Loucy (cell line): ENCODE measurements at regions not wholly inside any gene's neighbourhood (a gene's known extent, or its start where the extent isn't known, plus 50 kb on each side); places are given as distances from the start of the nearest gene placed in this dataset.

Experiments used
- H2AFZ ChIP-seq: fragments of 200-600 bp; sonication (generic); 2 replicates; pipeline ENCODE4 v1.6.0; 2016; ENCODE audit warnings: antibody characterized with exemption, mild to moderate bottlenecking, low read length, moderate library complexity
- H3F3A ChIP-seq: fragments of 200-600 bp; 2 replicates; pipeline ENCODE4 v1.6.0; 2016; ENCODE audit warnings: antibody characterized with exemption, low read depth, mild to moderate bottlenecking
- H3K27me3 ChIP-seq: fragments of 200-600 bp; sonication (generic); 2 replicates; pipeline ENCODE4 v1.6.1; 2014; ENCODE audit warnings: low read length, mild to moderate bottlenecking; ENCODE audit not compliant: insufficient read depth, poor library complexity, severe bottlenecking
- H3K36me3 ChIP-seq: fragments of 200-600 bp; sonication (generic); 2 replicates; pipeline ENCODE4 v1.6.1; 2016; ENCODE audit warnings: low read length; ENCODE audit not compliant: insufficient read depth
- H3K4me1 ChIP-seq: fragments of 200-600 bp; sonication (generic); 2 replicates; pipeline ENCODE4 v1.5.1; 2014; ENCODE audit warnings: low read length, mild to moderate bottlenecking; ENCODE audit not compliant: insufficient read depth, poor library complexity, severe bottlenecking
- H3K4me2 ChIP-seq: fragments of 200-600 bp; sonication (generic); 2 replicates; pipeline ENCODE4 v1.6.0; 2014; ENCODE audit warnings: antibody characterized with exemption, low read length, low read depth, mild to moderate bottlenecking; ENCODE audit not compliant: poor library complexity, severe bottlenecking
- H3K4me3 ChIP-seq: fragments of 200-600 bp; sonication (generic); 2 replicates; pipeline ENCODE4 v1.5.1; 2014; ENCODE audit warnings: low read length, mild to moderate bottlenecking, mixed read lengths; ENCODE audit not compliant: poor library complexity, severe bottlenecking
- H3K79me2 ChIP-seq: fragments of 200-600 bp; sonication (generic); 2 replicates; pipeline ENCODE4 v1.6.1; 2014; ENCODE audit warnings: low read length; ENCODE audit not compliant: insufficient read depth
- H3K9ac ChIP-seq: fragments of 200-600 bp; sonication (generic); 2 replicates; pipeline ENCODE4 v1.6.0; 2014; ENCODE audit warnings: mild to moderate bottlenecking, low read depth, low read length, moderate library complexity; ENCODE audit not compliant: poor library complexity, severe bottlenecking
- H3K9me2 ChIP-seq: fragments of 200-600 bp; sonication (generic); replicated peaks from 2 replicates; pipeline ENCODE4 v1.6.1; 2016; ENCODE audit warnings: low read depth, low read length, mixed read lengths
- H3K9me3 ChIP-seq: fragments of 200-600 bp; sonication (generic); 2 replicates; pipeline ENCODE4 v1.6.1; 2014; ENCODE audit warnings: mild to moderate bottlenecking, antibody characterized with exemption, low read length, low read depth; ENCODE audit not compliant: insufficient read depth
- H4K20me1 ChIP-seq: fragments of 200-600 bp; sonication (generic); 2 replicates; pipeline ENCODE4 v1.6.0; 2014; ENCODE audit warnings: antibody characterized with exemption, low read length, mild to moderate bottlenecking; ENCODE audit not compliant: insufficient read depth, poor library complexity, severe bottlenecking
- CTCF ChIP-seq: fragments of 200-600 bp; sonication (generic); conservative IDR thresholded peaks from 2 replicates; pipeline ENCODE4 v1.5.1; 2014; ENCODE audit warnings: mild to moderate bottlenecking, antibody characterized with exemption, low read length
- EZH2phosphoT487 ChIP-seq: fragments of 200-600 bp; IDR thresholded peaks from 2 replicates; pipeline ENCODE4 v1.6.1; 2018; ENCODE audit warnings: antibody characterized with exemption, mild to moderate bottlenecking, moderate library complexity, borderline replicate concordance

- Histone ChIP-seq H3K27me3 (no peaks in the 10 kb centered on the region), H3K9me2 (no peaks in the 10 kb centered on the region)
- TF ChIP-seq CTCF (no peak), EZH2phosphoT487 (no peak)
These were observed 194.5 kb upstream of the PLD5 start for GRCh38 chr1:242718967-242719366.

DNA sequence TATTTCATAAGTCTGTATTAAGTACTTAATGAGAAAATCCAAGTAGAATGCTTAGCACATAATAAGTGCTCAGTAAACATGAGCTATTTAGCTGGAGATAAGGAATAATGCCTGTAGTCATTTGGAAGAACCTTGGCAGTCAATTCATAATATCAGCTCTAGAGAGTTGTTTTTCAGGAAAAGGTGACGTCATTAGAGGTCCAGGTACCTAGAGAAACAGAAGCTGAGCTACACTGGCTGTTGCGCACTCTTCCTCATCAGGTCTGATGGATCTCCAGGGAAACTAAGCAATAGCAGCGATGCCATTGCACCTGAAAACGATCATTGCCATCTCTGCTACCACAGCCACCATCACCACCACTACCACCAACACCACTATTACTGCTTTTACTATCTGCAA lies 187.8 kb upstream of the PLD5 start:
- no peaks in the 10 kb centered on the region for H3K4me1 ChIP-seq
- no peaks in the 10 kb centered on the region for H3K9me2 ChIP-seq
- no peak for TF ChIP-seq EZH2phosphoT487
- no peak for TF ChIP-seq CTCF
- no peak overlapping the region for H3K9ac ChIP-seq
- H3K79me2 ChIP-seq, result no peaks in the 10 kb centered on the region
- H3K9me3 ChIP-seq, result no peaks in the 10 kb centered on the region; the same call in 1 of the 2 replicates
- H2AFZ ChIP-seq, result no peak overlapping the region
- H3K4me3 ChIP-seq, result no peak overlapping the region
- no peaks in the 10 kb centered on the region for H3K27me3 ChIP-seq
- no peaks in the 10 kb centered on the region for H3F3A ChIP-seq
- H3K36me3 ChIP-seq, result no peaks in the 10 kb centered on the region
- no peak overlapping the region for H3K4me2 ChIP-seq
- no peaks in the 10 kb centered on the region for H4K20me1 ChIP-seq

More at GRCh38 chr1:242718967-242719366, 194.5 kb upstream of the PLD5 start:
- Histone ChIP-seq H3K9me3 (no peaks in the 10 kb centered on the region), H3K4me3 (no peak overlapping the region), H4K20me1 (no peaks in the 10 kb centered on the region), H3K4me2 (no peak overlapping the region), H3K36me3 (no peaks in the 10 kb centered on the region), H3F3A (no peaks in the 10 kb centered on the region), H3K4me1 (no peaks in the 10 kb centered on the region), H3K9ac (no peak overlapping the region), H2AFZ (no peak overlapping the region), H3K79me2 (no peaks in the 10 kb centered on the region)

DNA sequence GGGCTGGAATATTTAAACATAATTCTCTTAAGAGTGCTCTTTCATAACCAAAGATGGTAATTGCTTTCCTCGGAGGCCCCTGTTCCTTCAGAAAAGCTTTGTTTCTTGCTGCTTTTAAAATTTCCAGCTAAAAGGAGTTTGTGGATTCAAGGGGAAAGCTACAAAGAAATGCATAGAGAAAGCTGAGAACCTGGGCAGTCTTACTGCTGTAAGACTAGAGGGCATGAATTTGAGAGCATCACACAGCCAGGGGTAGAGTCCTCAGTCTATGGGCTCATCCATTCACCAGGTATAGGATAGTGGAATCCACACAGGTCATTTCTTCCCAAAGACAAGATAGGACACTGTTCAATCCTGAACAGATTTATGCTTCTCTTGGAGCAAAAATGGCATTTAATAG lies 186.3 kb upstream of the PLD5 start:
- Histone ChIP-seq H3K9me3 (no peaks in the 10 kb centered on the region; the same call in 1 of the 2 replicates), H4K20me1 (no peaks in the 10 kb centered on the region), H3K9ac (no peak overlapping the region), H2AFZ (no peak overlapping the region), H3K27me3 (no peaks in the 10 kb centered on the region), H3K4me1 (no peaks in the 10 kb centered on the region), H3K36me3 (no peaks in the 10 kb centered on the region), H3K9me2 (no peaks in the 10 kb centered on the region), H3K4me2 (no peak overlapping the region), H3K4me3 (no peak overlapping the region), H3K79me2 (no peaks in the 10 kb centered on the region), H3F3A (no peaks in the 10 kb centered on the region)
- no peak for TF ChIP-seq CTCF
- no peak for TF ChIP-seq EZH2phosphoT487
